IMR-90 (cell line): ENCODE measurements at regions not wholly inside any gene's neighbourhood (a gene's known extent, or its start where the extent isn't known, plus 50 kb on each side); places are given as distances from the start of the nearest gene placed in this dataset.

ENCODE experiments used
- ATAC-seq: fragments of 200-7000 bp; cut with Tn5 transposase; 2 replicates; pipeline ENCODE4 v1.9.1; 2020; ENCODE audit warnings: low read depth, mild to moderate bottlenecking, moderate library complexity
- BruUV-seq: library from RNA; stranded (reverse); fragments of 400-500 nt; replicated peaks from 2 replicates; lab custom pipeline; 2021; lab: Mats Ljungman, UMichigan
- CTCF ChIA-PET: fragments of 300-600 bp; formaldehyde crosslinking; extraction: SDS; loops from one replicate; lab custom pipeline; 2021; ENCODE audit warnings: antibody characterized with exemption; lab: Yijun Ruan, JAX
- POLR2A ChIA-PET: fragments of 300-600 bp; sonication (Branson Sonifier 250); formaldehyde crosslinking; loops from one replicate; lab custom pipeline; 2022; ENCODE audit warnings: antibody characterized with exemption; ENCODE audit not compliant: unreplicated experiment; lab: Charles Lee
- DNase-seq: peaks from one replicate; pipeline ENCODE4 v3.0.0; 2013
- H2AFZ ChIP-seq: replicated peaks from 2 replicates; pipeline ENCODE3; 2013; ENCODE audit warnings: low read length, mild to moderate bottlenecking; ENCODE audit not compliant: poor library complexity
- H2AK5ac ChIP-seq: 2 replicates; pipeline ENCODE4 v1.6.1; 2013; ENCODE audit warnings: low read depth, low read length, inconsistent platforms
- H2AK9ac ChIP-seq: replicated peaks from 2 replicates; pipeline ENCODE3; 2013; ENCODE audit warnings: mild to moderate bottlenecking, low read depth, low read length, moderate library complexity; ENCODE audit not compliant: poor library complexity
- H2BK120ac ChIP-seq: 2 replicates; pipeline ENCODE4 v1.6.1; 2013; ENCODE audit warnings: low read depth, low read length, inconsistent platforms
- H2BK15ac ChIP-seq: 3 replicates; pipeline ENCODE4 v1.6.1; 2013; ENCODE audit warnings: low read depth, low read length, inconsistent platforms
- H2BK20ac ChIP-seq: 2 replicates; pipeline ENCODE4 v1.6.1; 2013; ENCODE audit warnings: low read depth, mild to moderate bottlenecking, inconsistent platforms, low read length, moderate library complexity
- H2BK5ac ChIP-seq: 2 replicates; pipeline ENCODE4 v1.6.1; 2013; ENCODE audit warnings: mild to moderate bottlenecking, low read depth, low read length, inconsistent platforms; ENCODE audit not compliant: poor library complexity, severe bottlenecking
- H3K14ac ChIP-seq: replicated peaks from 2 replicates; pipeline ENCODE4 v1.6.1; 2013; ENCODE audit warnings: low read depth, low read length, inconsistent platforms
- H3K18ac ChIP-seq: 2 replicates; pipeline ENCODE4 v1.6.1; 2013; ENCODE audit warnings: low read depth, low read length, control low read depth
- H3K23ac ChIP-seq: 2 replicates; pipeline ENCODE4 v1.6.1; 2013; ENCODE audit warnings: low read depth, low read length, inconsistent platforms
- H3K27ac ChIP-seq: 2 replicates; pipeline ENCODE4 v1.5.1; 2013; ENCODE audit warnings: mild to moderate bottlenecking, control low read depth, low read length; ENCODE audit not compliant: insufficient read depth
- H3K27me3 ChIP-seq: 2 replicates; pipeline ENCODE4 v1.6.1; 2013; ENCODE audit warnings: low read length; ENCODE audit not compliant: control insufficient read depth, insufficient read depth
- H3K36me3 ChIP-seq: 2 replicates; pipeline ENCODE4 v1.6.1; 2013; ENCODE audit warnings: low read length, mixed read lengths; ENCODE audit not compliant: control insufficient read depth, insufficient read depth
- H3K4ac ChIP-seq: 2 replicates; pipeline ENCODE4 v1.6.1; 2013; ENCODE audit warnings: low read depth, low read length, inconsistent platforms
- H3K4me1 ChIP-seq: 2 replicates; pipeline ENCODE4 v1.6.1; 2013; ENCODE audit warnings: low read length, mixed read lengths; ENCODE audit not compliant: control insufficient read depth, insufficient read depth
- H3K4me2 ChIP-seq: 2 replicates; pipeline ENCODE4 v1.6.1; 2013; ENCODE audit warnings: low read depth, mild to moderate bottlenecking, control low read depth, low read length, moderate library complexity
- H3K4me3 ChIP-seq: 2 replicates; pipeline ENCODE4 v1.5.1; 2013; ENCODE audit warnings: low read depth, mild to moderate bottlenecking, control low read depth, low read length, moderate library complexity; ENCODE audit not compliant: insufficient read depth
- H3K56ac ChIP-seq: 2 replicates; pipeline ENCODE4 v1.6.1; 2013; ENCODE audit warnings: low read length, inconsistent platforms; ENCODE audit not compliant: insufficient read depth; ENCODE audit errors: extremely low read depth
- H3K79me1 ChIP-seq, 2 experiments: 2 replicates each; pipeline ENCODE4 v1.6.1; 2013; ENCODE audit warnings: low read length in 2 of 2, inconsistent platforms in 1 of 2, low read depth in 1 of 2
- H3K9ac ChIP-seq: 2 replicates; pipeline ENCODE4 v1.6.1; 2013; ENCODE audit warnings: low read depth, low read length, control low read depth
- H3K9me1 ChIP-seq: 2 replicates; pipeline ENCODE4 v1.6.1; 2013; ENCODE audit warnings: low read length, inconsistent platforms; ENCODE audit not compliant: insufficient read depth
- H3K9me3 ChIP-seq: 2 replicates; pipeline ENCODE4 v1.6.1; 2013; ENCODE audit warnings: low read length; ENCODE audit not compliant: control insufficient read depth, insufficient read depth
- H4K20me1 ChIP-seq: 2 replicates; pipeline ENCODE4 v1.6.1; 2013; ENCODE audit warnings: low read length, inconsistent platforms; ENCODE audit not compliant: insufficient read depth
- H4K5ac ChIP-seq: 2 replicates; pipeline ENCODE4 v1.6.1; 2013; ENCODE audit warnings: mild to moderate bottlenecking, low read depth, low read length, control low read depth
- H4K8ac ChIP-seq, 2 experiments: 2 replicates each; pipeline ENCODE4 v1.6.1; 2013; ENCODE audit warnings: low read depth in 2 of 2, low read length in 2 of 2, control low read depth in 1 of 2, inconsistent platforms in 1 of 2
- H4K91ac ChIP-seq: 2 replicates; pipeline ENCODE4 v1.6.1; 2013; ENCODE audit warnings: low read depth, low read length, inconsistent platforms; ENCODE audit not compliant: insufficient read depth
- CTCF ChIP-seq: conservative IDR thresholded peaks from 2 replicates; pipeline ENCODE4 v1.5.1; 2012; ENCODE audit warnings: mild to moderate bottlenecking, low read depth, low read length, improper control_type of control experiment
- MAFK ChIP-seq: IDR thresholded peaks from 2 replicates; pipeline ENCODE4 v1.6.1; 2012; ENCODE audit warnings: low read depth, low read length, improper control_type of control experiment
- NFE2L2 ChIP-seq: fragments of 150-350 bp; IDR thresholded peaks from 2 replicates; pipeline ENCODE4 v1.6.1; 2016; ENCODE audit warnings: low read depth, mild to moderate bottlenecking, low read length
- POLR2A ChIP-seq: IDR thresholded peaks from 2 replicates; pipeline ENCODE4 v1.6.1; 2012; ENCODE audit warnings: mild to moderate bottlenecking, low read depth, low read length
- RCOR1 ChIP-seq: IDR thresholded peaks from 2 replicates; pipeline ENCODE4 v1.6.1; 2012; ENCODE audit warnings: mild to moderate bottlenecking, low read length, improper control_type of control experiment; ENCODE audit not compliant: insufficient replicate concordance
- RFX5 ChIP-seq: IDR thresholded peaks from 2 replicates; pipeline ENCODE4 v1.8.0; 2012; ENCODE audit warnings: low read depth, mild to moderate bottlenecking, low read length, moderate library complexity
- USF2 ChIP-seq: fragments of 150-350 bp; IDR thresholded peaks from 2 replicates; pipeline ENCODE4 v1.6.1; 2017; ENCODE audit warnings: mild to moderate bottlenecking, antibody characterized with exemption, low read length, low read depth
- WGBS, 2 experiments: methylation state at CpG; one replicate each; pipeline versions ENCODE4 v1.1.5 to v1.1.7; 2013; ENCODE audit warnings: missing lambda C conversion rate in 2 of 2; ENCODE audit not compliant: insufficient read length in 1 of 2; ENCODE audit errors: extremely low coverage in 2 of 2; 5-methylcytosine and 5-hydroxymethylcytosine counted together
- dilution Hi-C: fragments of 300-500 bp; cut with HindIII; formaldehyde crosslinking; loops from one replicate; pipeline ENCODE4 v1.14.3; 2018; ENCODE audit warnings: low sequenced_read_pairs; ENCODE audit not compliant: unreplicated experiment
- in situ Hi-C: fragments of 300-500 bp; cut with MboI; formaldehyde crosslinking; loops from 3 replicates; pipeline ENCODE4 v1.14.3; 2019; ENCODE audit warnings: low sequenced_read_pairs, inconsistent platforms, mixed read lengths
- intact Hi-C: fragments of 100-400 bp; cut with micrococcal nuclease; formaldehyde crosslinking; loops from 2 replicates; pipeline ENCODE4 v1.10.0; 2022

- H3K4ac ChIP-seq, result no peak overlapping the region
- no peak overlapping the region for H3K27ac ChIP-seq
- H2BK5ac ChIP-seq, result no peak overlapping the region
- H4K91ac ChIP-seq, result no peak overlapping the region
- H2BK20ac ChIP-seq, result no peak overlapping the region
- no peak overlapping the region for H2AFZ ChIP-seq
- H3K9ac ChIP-seq, result no peak overlapping the region
- H2AK9ac ChIP-seq, result no peak overlapping the region
- H4K20me1 ChIP-seq, result no peaks in the 10 kb centered on the region
- no peaks in the 10 kb centered on the region for H3K9me3 ChIP-seq
- ATAC-seq (no peak), DNase-seq (no peak)
- CTCF ChIA-PET, result interaction anchor here (0.6 kb wide), 1 partner anchor 14 kb away, joined by 3 read pairs; no protein-coding TSS in a partner anchor
- H2BK15ac ChIP-seq, result no peak overlapping the region
- dilution Hi-C loops, result no loop called here
- POLR2A ChIA-PET, result interaction anchor here (0.6 kb wide), 1 partner anchor 39 kb away, joined by 3 read pairs; no protein-coding TSS in a partner anchor
- no peaks in the 10 kb centered on the region for H3K27me3 ChIP-seq
- no peaks in the 10 kb centered on the region for H3K4me1 ChIP-seq
- H3K4me2 ChIP-seq, result no peak overlapping the region
- TF ChIP-seq CTCF (no peak), RFX5 (no peak), RCOR1 (no peak), POLR2A (no peak), USF2 (no peak), MAFK (no peak), NFE2L2 (no peak)
- intact Hi-C loops, result no loop called here
- WGBS, 2 experiments, result no CpG with 5 or more reads among the region's 1 CpG
- H2AK5ac ChIP-seq, result no peak overlapping the region
- H3K4me3 ChIP-seq, result no peak overlapping the region
- no peak overlapping the region for H3K56ac ChIP-seq
- no peak overlapping the region for H3K18ac ChIP-seq
- no peak overlapping the region for H4K8ac ChIP-seq
- H3K79me1 ChIP-seq, result no peaks in the 10 kb centered on the region
- no peak overlapping the region for H3K23ac ChIP-seq
- no peak overlapping the region for H3K14ac ChIP-seq
- H3K9me1 ChIP-seq, result no peaks in the 10 kb centered on the region
- BruUV-seq, result no TSS peak
- no peak overlapping the region for H4K5ac ChIP-seq
- H3K36me3 ChIP-seq, result no peaks in the 10 kb centered on the region
- H2BK120ac ChIP-seq, result no peak overlapping the region
- in situ Hi-C loops, result no loop called here
Observed at GRCh38 chr6:141361559-141361958, 771.2 kb upstream of the GJE1 start.
